Spleen (tissue), 7 donors: ENCODE measurements at regions not wholly inside any gene's neighbourhood (a gene's known extent, or its start where the extent isn't known, plus 50 kb on each side); places are given as distances from the start of the nearest gene placed in this dataset.

ENCODE experiments used
- CTCF ChIP-seq, 11 experiments: fragments of 200-600 bp in 7 of 11; fragments of 450-650 bp in 4 of 11; sonication (generic) in 4 of 11; IDR thresholded peaks in 8 of 11; conservative IDR thresholded peaks in 3 of 11; 1 replicate in 7 of 11; 2 replicates in 4 of 11; pipeline versions ENCODE4 v1.4.0 to v1.8.0; 2016 to 2021; ENCODE audit warnings: antibody characterized with exemption in 11 of 11, inconsistent platforms in 4 of 11, mild to moderate bottlenecking in 1 of 11
- POLR2A ChIP-seq, 3 donors: fragments of 450-650 bp; IDR thresholded peaks; one replicate each; pipeline ENCODE4 v1.5.1; 2017; ENCODE audit warnings: antibody characterized with exemption in 3 of 3, mild to moderate bottlenecking in 1 of 3
- POLR2AphosphoS5 ChIP-seq, 3 donors: sonication (generic); formaldehyde crosslinking; IDR thresholded peaks; one replicate each; pipeline ENCODE4 v1.5.1; 2017; ENCODE audit warnings: antibody characterized with exemption in 3 of 3
- donor health status: DM: no; HTN: no; CAD: no; lungs with moderate emphysema.
- donor health status: DM: no; HTN: no; CAD: no.
- donor health status: DM: no; HTN: no; CAD: no.

GRCh38 chr6:135722679-135723078 is 128.8 kb upstream of the PDE7B start:
- TF ChIP-seq CTCF (IDR thresholded peaks at IDR 0.05 in 8 of 11, conservative IDR thresholded peaks at IDR 0.05 in 3 of 11) = no peak
- no peak for TF ChIP-seq POLR2A (IDR thresholded peaks at IDR 0.05)
- no peak for TF ChIP-seq POLR2AphosphoS5 (IDR thresholded peaks at IDR 0.05)
